Right atrium auricular region (tissue), 2 donors: ENCODE measurements at regions not wholly inside any gene's neighbourhood (a gene's known extent, or its start where the extent isn't known, plus 50 kb on each side); places are given as distances from the start of the nearest gene placed in this dataset.

Source experiments
- DNase-seq: peaks from one replicate; pipeline ENCODE4 v3.0.0-alpha.2; 2019; ENCODE audit warnings: low spot score
- H3K27ac ChIP-seq, 2 donors: fragments of 200-600 bp; sonication (generic); 1 replicate in 1 of 2; 2 replicates in 1 of 2; pipeline ENCODE4 v1.5.1; 2016 to 2019
- H3K27me3 ChIP-seq, 2 donors: fragments of 200-600 bp; sonication (generic); one replicate each; pipeline versions ENCODE4 v1.5.1 to v1.6.0; 2017 to 2019
- H3K36me3 ChIP-seq: fragments of 200-600 bp; sonication (generic); one replicate; pipeline ENCODE4 v1.5.1; 2016
- H3K4me1 ChIP-seq, 2 donors: fragments of 200-600 bp; sonication (generic); one replicate each; pipeline versions ENCODE4 v1.5.1 to v1.6.0; 2017 to 2019
- H3K4me3 ChIP-seq, 2 donors: fragments of 200-600 bp; sonication (generic); 1 replicate in 1 of 2; 2 replicates in 1 of 2; pipeline ENCODE4 v1.5.1; 2017 to 2019; ENCODE audit warnings: mild to moderate bottlenecking in 1 of 2, moderate library complexity in 1 of 2
- H3K9me3 ChIP-seq, 2 donors: fragments of 200-600 bp; sonication (generic); one replicate each; pipeline ENCODE4 v1.5.1; 2019
- CTCF ChIP-seq, 2 donors: fragments of 200-600 bp; sonication (generic); IDR thresholded peaks; one replicate each; pipeline ENCODE4 v1.5.1; 2019; ENCODE audit warnings: antibody characterized with exemption in 2 of 2

GRCh38 chr14:85085981-85086380 is 444.0 kb upstream of the FLRT2 start:
- H3K9me3 ChIP-seq, result no peaks in the 10 kb centered on the region
- H3K27ac ChIP-seq, result no peak overlapping the region
- no peaks in the 10 kb centered on the region for H3K27me3 ChIP-seq
- DNase-seq, result no peak
- H3K4me3 ChIP-seq, result no peak overlapping the region
- no peak for TF ChIP-seq CTCF (IDR thresholded peaks at IDR 0.05)
- no peaks in the 10 kb centered on the region for H3K4me1 ChIP-seq
- H3K36me3 ChIP-seq, result no peaks in the 10 kb centered on the region

- no peak for DNase-seq
- no peaks in the 10 kb centered on the region for H3K27me3 ChIP-seq
- H3K4me1 ChIP-seq, result no peaks in the 10 kb centered on the region
- TF ChIP-seq CTCF (IDR thresholded peaks at IDR 0.05), result no peak
- no peak overlapping the region for H3K27ac ChIP-seq
- no peaks in the 10 kb centered on the region for H3K9me3 ChIP-seq
- no peaks in the 10 kb centered on the region for H3K36me3 ChIP-seq
- no peak overlapping the region for H3K4me3 ChIP-seq
Observed at GRCh38 chr14:85087201-85087600, 442.7 kb upstream of the FLRT2 start.

GRCh38 chr14:85088192-85088591 is 441.8 kb upstream of the FLRT2 start:
- Histone ChIP-seq H3K4me3 (no peak overlapping the region), H3K4me1 (no peaks in the 10 kb centered on the region), H3K27ac (no peak overlapping the region), H3K9me3 (no peaks in the 10 kb centered on the region), H3K27me3 (no peaks in the 10 kb centered on the region), H3K36me3 (no peaks in the 10 kb centered on the region)
- no peak for DNase-seq
- TF ChIP-seq CTCF (IDR thresholded peaks at IDR 0.05), result no peak

- H3K27ac ChIP-seq, result no peak overlapping the region
- no peaks in the 10 kb centered on the region for H3K27me3 ChIP-seq
- TF ChIP-seq CTCF (IDR thresholded peaks at IDR 0.05), result no peak
- no peaks in the 10 kb centered on the region for H3K36me3 ChIP-seq
- no peak for DNase-seq
- H3K9me3 ChIP-seq, result no peaks in the 10 kb centered on the region
- H3K4me3 ChIP-seq, result no peak overlapping the region
- no peaks in the 10 kb centered on the region for H3K4me1 ChIP-seq
Observed at GRCh38 chr14:85090681-85091080, 439.3 kb upstream of the FLRT2 start.

GRCh38 chr14:85093631-85094330 is 436.2 kb upstream of the FLRT2 start:
- no peak for DNase-seq
- Histone ChIP-seq H3K27ac (no peak overlapping the region), H3K4me3 (no peak overlapping the region), H3K27me3 (no peaks in the 10 kb centered on the region), H3K4me1 (no peaks in the 10 kb centered on the region), H3K36me3 (no peaks in the 10 kb centered on the region), H3K9me3 (no peaks in the 10 kb centered on the region)
- no peak for TF ChIP-seq CTCF (IDR thresholded peaks at IDR 0.05)

- no peaks in the 10 kb centered on the region for H3K36me3 ChIP-seq
Observed at GRCh38 chr14:85102591-85102990, 427.4 kb upstream of the FLRT2 start.

More at GRCh38 chr14:85102591-85102990, 427.4 kb upstream of the FLRT2 start:
- Histone ChIP-seq H3K4me3 (no peak overlapping the region), H3K9me3 (no peaks in the 10 kb centered on the region), H3K4me1 (no peaks in the 10 kb centered on the region), H3K27me3 (no peaks in the 10 kb centered on the region), H3K27ac (no peak overlapping the region)
- DNase-seq, result no peak
- TF ChIP-seq CTCF (IDR thresholded peaks at IDR 0.05), result no peak
